OCI-LY7 (cell line): ENCODE measurements at regions not wholly inside any gene's neighbourhood (a gene's known extent, or its start where the extent isn't known, plus 50 kb on each side); places are given as distances from the start of the nearest gene placed in this dataset.

ENCODE experiments used
- EZH2phosphoT487 ChIP-seq: fragments of 200-600 bp; sonication (generic); IDR thresholded peaks from 2 replicates; pipeline ENCODE4 v1.6.1; 2018; ENCODE audit warnings: low read depth, borderline replicate concordance, mild to moderate bottlenecking, mixed run types, antibody characterized with exemption, low read length, moderate library complexity, mixed read lengths
- TF ChIP-seq, protein P1 (sequence below): fragments of 200-600 bp; sonication (generic); conservative IDR thresholded peaks from 2 replicates; pipeline ENCODE4 v1.5.1; 2014; ENCODE audit warnings: mild to moderate bottlenecking, antibody characterized with exemption, low read length, moderate library complexity, mixed read lengths

DNA sequence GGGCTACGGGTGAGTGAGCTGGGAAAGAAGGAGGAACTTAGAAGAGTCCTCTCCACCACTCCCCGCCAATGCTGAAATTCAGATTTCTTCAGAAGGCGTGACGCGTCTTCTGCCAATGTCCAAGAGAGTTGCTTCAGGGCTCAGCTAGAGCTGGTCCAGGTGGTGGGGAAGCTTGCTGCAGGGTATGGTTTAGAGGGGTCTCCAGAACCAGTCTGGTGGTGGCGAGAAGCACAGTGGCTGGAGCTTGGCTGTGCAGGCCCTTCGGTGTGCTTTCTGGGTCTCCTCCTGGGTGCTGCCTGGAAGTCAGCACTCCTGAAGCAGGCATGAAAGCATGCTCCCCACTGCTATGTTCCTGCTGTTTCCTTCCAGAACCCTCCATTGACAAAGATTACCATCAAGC, 387.2 kb downstream of the PTPRU start:
- TF ChIP-seq, protein P1, sequence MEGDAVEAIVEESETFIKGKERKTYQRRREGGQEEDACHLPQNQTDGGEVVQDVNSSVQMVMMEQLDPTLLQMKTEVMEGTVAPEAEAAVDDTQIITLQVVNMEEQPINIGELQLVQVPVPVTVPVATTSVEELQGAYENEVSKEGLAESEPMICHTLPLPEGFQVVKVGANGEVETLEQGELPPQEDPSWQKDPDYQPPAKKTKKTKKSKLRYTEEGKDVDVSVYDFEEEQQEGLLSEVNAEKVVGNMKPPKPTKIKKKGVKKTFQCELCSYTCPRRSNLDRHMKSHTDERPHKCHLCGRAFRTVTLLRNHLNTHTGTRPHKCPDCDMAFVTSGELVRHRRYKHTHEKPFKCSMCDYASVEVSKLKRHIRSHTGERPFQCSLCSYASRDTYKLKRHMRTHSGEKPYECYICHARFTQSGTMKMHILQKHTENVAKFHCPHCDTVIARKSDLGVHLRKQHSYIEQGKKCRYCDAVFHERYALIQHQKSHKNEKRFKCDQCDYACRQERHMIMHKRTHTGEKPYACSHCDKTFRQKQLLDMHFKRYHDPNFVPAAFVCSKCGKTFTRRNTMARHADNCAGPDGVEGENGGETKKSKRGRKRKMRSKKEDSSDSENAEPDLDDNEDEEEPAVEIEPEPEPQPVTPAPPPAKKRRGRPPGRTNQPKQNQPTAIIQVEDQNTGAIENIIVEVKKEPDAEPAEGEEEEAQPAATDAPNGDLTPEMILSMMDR, result no peak
- no peak for TF ChIP-seq EZH2phosphoT487
